Left lung (tissue), 4 donors: ENCODE measurements at regions not wholly inside any gene's neighbourhood (a gene's known extent, or its start where the extent isn't known, plus 50 kb on each side); places are given as distances from the start of the nearest gene placed in this dataset.
"Not testable (repeated sequence)": the region's sequence is repeated elsewhere in the genome, so short reads cannot be mapped to it uniquely, and the experiment has no call there.

Experiments
- ATAC-seq: fragments of 200-7000 bp; cut with Tn5 transposase; one replicate; pipeline ENCODE4 v1.9.1; 2020; ENCODE audit warnings: moderate library complexity
- DNase-seq, 4 donors: peaks; one replicate each; pipeline ENCODE4 v3.0.0-alpha.2; 2013 to 2020
- H3K27ac ChIP-seq, 2 donors: fragments of 200-600 bp; sonication (generic) in 1 of 2; one replicate each; pipeline versions ENCODE4 v1.5.0 to v1.8.0; 2020 to 2021
- H3K27me3 ChIP-seq, 2 donors: fragments of 200-600 bp; sonication (generic) in 1 of 2; one replicate each; pipeline versions ENCODE4 v1.5.0 to v1.8.0; 2020 to 2021
- H3K36me3 ChIP-seq, 2 donors: fragments of 200-600 bp; sonication (generic) in 1 of 2; one replicate each; pipeline versions ENCODE4 v1.5.0 to v1.8.0; 2020 to 2021
- H3K4me1 ChIP-seq, 2 donors: fragments of 200-600 bp; one replicate each; pipeline ENCODE4 v1.8.0; 2021
- H3K4me3 ChIP-seq, 2 donors: fragments of 200-600 bp; sonication (generic) in 1 of 2; one replicate each; pipeline versions ENCODE4 v1.5.0 to v1.8.0; 2020 to 2021; ENCODE audit warnings: mild to moderate bottlenecking in 1 of 2
- H3K9me3 ChIP-seq, 2 donors: fragments of 200-600 bp; sonication (generic) in 1 of 2; one replicate each; pipeline versions ENCODE4 v1.5.0 to v1.8.0; 2020 to 2021
- CTCF ChIP-seq, 2 donors: fragments of 200-600 bp; sonication (generic) in 1 of 2; IDR thresholded peaks; one replicate each; pipeline versions ENCODE4 v1.5.0 to v1.8.0; 2021; ENCODE audit warnings: antibody characterized with exemption in 2 of 2
- intact Hi-C, 2 donors: fragments of 100-400 bp; cut with DNase I; formaldehyde crosslinking; loops; one replicate each; pipeline versions ENCODE4 v1.11.2 to v1.14.2; 2022
- donor health status: DM: no; HTN: yes; CAD: no.
- donor health status: DM: no; HTN: no; CAD: no.

GRCh38 chr5:97297704-97298091 lies 114.7 kb upstream of the RIOK2 start:
- Histone ChIP-seq H3K27me3 (no peaks in the 10 kb centered on the region), H3K4me1 (no peaks in the 10 kb centered on the region), H3K4me3 (no peak overlapping the region), H3K36me3 (no peaks in the 10 kb centered on the region), H3K27ac (no peak overlapping the region), H3K9me3 (peaks cover 0 to 3% of the 10 kb centered on the region in 2 donors)
- intact Hi-C loops = no loop called here
- DNase-seq = no peak
- ATAC-seq = no peak
- no peak for TF ChIP-seq CTCF (IDR thresholded peaks at IDR 0.05)

GRCh38 chr5:97301181-97301580 lies 118.1 kb upstream of the RIOK2 start:
- intact Hi-C loops = not testable (repeated sequence)

GRCh38 chr5:97338729-97339128 lies 155.7 kb upstream of the RIOK2 start:
- Histone ChIP-seq H3K27me3 (no peaks in the 10 kb centered on the region), H3K4me3 (no peak overlapping the region), H3K9me3 (peaks cover 0 to 41% of the 10 kb centered on the region in 2 donors), H3K4me1 (no peaks in the 10 kb centered on the region), H3K27ac (no peak overlapping the region), H3K36me3 (no peaks in the 10 kb centered on the region)
- ATAC-seq (no peak), DNase-seq (no peak)
- TF ChIP-seq CTCF (IDR thresholded peaks at IDR 0.05) = no peak
- intact Hi-C loops = no loop called here

More at GRCh38 chr5:97301181-97301580, 118.1 kb upstream of the RIOK2 start:
- ATAC-seq, H3K9me3 ChIP-seq, H3K27me3 ChIP-seq, H3K4me3 ChIP-seq, H3K4me1 ChIP-seq, H3K27ac ChIP-seq, H3K36me3 ChIP-seq: not testable (repeated sequence)
- DNase-seq = peak in 1 of 4 donors; percentile 67

GRCh38 chr5:97355775-97356174 lies 172.7 kb upstream of the RIOK2 start:
- ATAC-seq = no peak
- H3K27ac ChIP-seq = no peak overlapping the region
- no peaks in the 10 kb centered on the region for H3K4me1 ChIP-seq
- intact Hi-C loops = no loop called here
- no peak for TF ChIP-seq CTCF (IDR thresholded peaks at IDR 0.05)
- no peak for DNase-seq
- no peaks in the 10 kb centered on the region for H3K27me3 ChIP-seq
- no peaks in the 10 kb centered on the region for H3K36me3 ChIP-seq
- H3K9me3 ChIP-seq = peaks cover 0 to 54% of the 10 kb centered on the region in 2 donors
- H3K4me3 ChIP-seq = no peak overlapping the region

- DNase-seq (no peak), ATAC-seq (no peak)
- H3K9me3 ChIP-seq = peaks cover 0 to 30% of the 10 kb centered on the region in 2 donors
- no peaks in the 10 kb centered on the region for H3K4me1 ChIP-seq
- no peak overlapping the region for H3K4me3 ChIP-seq
- H3K27me3 ChIP-seq = no peaks in the 10 kb centered on the region
- intact Hi-C loops = no loop called here
- no peak overlapping the region for H3K27ac ChIP-seq
- H3K36me3 ChIP-seq = no peaks in the 10 kb centered on the region
- TF ChIP-seq CTCF (IDR thresholded peaks at IDR 0.05) = no peak
Observed at GRCh38 chr5:97363577-97363976, 180.5 kb upstream of the RIOK2 start.

- TF ChIP-seq CTCF (IDR thresholded peaks at IDR 0.05) = no peak
- Histone ChIP-seq H3K4me3 (no peak overlapping the region), H3K4me1 (no peaks in the 10 kb centered on the region), H3K27me3 (no peaks in the 10 kb centered on the region), H3K27ac (no peak overlapping the region), H3K9me3 (peaks cover 0 to 33% of the 10 kb centered on the region in 2 donors), H3K36me3 (no peaks in the 10 kb centered on the region)
- intact Hi-C loops = no loop called here
- no peak for ATAC-seq
- DNase-seq = peak in 2 of 4 donors; percentile 12 to 16
Observed at GRCh38 chr5:97364731-97365130, 181.7 kb upstream of the RIOK2 start.
